Left ventricle myocardium inferior (tissue), 1 donor: ENCODE measurements at regions not wholly inside any gene's neighbourhood (a gene's known extent, or its start where the extent isn't known, plus 50 kb on each side); places are given as distances from the start of the nearest gene placed in this dataset.

Experiments
- DNase-seq: peaks from one replicate; pipeline ENCODE4 v3.0.0-alpha.2; 2020
- H3K27ac ChIP-seq: fragments of 200-600 bp; replicated peaks from 2 replicates; pipeline ENCODE4 v1.8.0; 2021
- H3K27me3 ChIP-seq: fragments of 200-600 bp; 2 replicates; pipeline ENCODE4 v1.8.0; 2021; ENCODE audit warnings: low read depth
- H3K36me3 ChIP-seq: fragments of 200-600 bp; 2 replicates; pipeline ENCODE4 v1.8.0; 2021
- H3K4me1 ChIP-seq: fragments of 200-600 bp; 2 replicates; pipeline ENCODE4 v1.8.0; 2021
- H3K4me3 ChIP-seq: fragments of 200-600 bp; 2 replicates; pipeline ENCODE4 v1.8.0; 2021; ENCODE audit warnings: mild to moderate bottlenecking, moderate library complexity
- H3K9me3 ChIP-seq: fragments of 200-600 bp; replicated peaks from 2 replicates; pipeline ENCODE4 v1.8.0; 2021
- intact Hi-C: fragments of 100-400 bp; cut with micrococcal nuclease; formaldehyde crosslinking; loops from one replicate; pipeline ENCODE4 v1.11.0; 2022
- TF ChIP-seq, protein P1 (sequence below): fragments of 200-600 bp; IDR thresholded peaks from 2 replicates; pipeline ENCODE4 v1.8.0; 2021; ENCODE audit warnings: antibody characterized with exemption, mild to moderate bottlenecking, borderline replicate concordance
- donor health status: DM: no; HTN: yes; CAD: no; lungs with severe emphysema.

DNA sequence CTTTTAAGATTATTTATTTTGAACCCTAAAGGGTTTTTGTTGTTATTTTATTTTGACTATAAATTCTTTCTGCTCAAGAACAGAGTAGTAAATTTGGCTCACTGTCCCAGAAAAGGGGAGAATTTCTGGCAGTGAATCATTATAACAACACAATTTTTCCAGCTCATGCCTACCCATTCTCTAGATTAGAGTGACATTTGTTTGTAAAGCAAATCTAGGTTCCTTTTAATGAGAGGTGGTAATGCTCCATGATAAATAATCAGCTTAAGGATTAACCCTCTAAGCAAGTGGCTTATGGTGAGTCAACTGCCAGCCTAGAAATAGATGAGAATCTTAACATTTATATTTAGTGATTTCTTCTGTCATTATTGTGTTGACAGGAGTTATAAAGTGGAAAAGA is 409.2 kb downstream of the NFIB start:
- no peak overlapping the region for H3K4me3 ChIP-seq
- no peak for DNase-seq
- TF ChIP-seq, protein P1, sequence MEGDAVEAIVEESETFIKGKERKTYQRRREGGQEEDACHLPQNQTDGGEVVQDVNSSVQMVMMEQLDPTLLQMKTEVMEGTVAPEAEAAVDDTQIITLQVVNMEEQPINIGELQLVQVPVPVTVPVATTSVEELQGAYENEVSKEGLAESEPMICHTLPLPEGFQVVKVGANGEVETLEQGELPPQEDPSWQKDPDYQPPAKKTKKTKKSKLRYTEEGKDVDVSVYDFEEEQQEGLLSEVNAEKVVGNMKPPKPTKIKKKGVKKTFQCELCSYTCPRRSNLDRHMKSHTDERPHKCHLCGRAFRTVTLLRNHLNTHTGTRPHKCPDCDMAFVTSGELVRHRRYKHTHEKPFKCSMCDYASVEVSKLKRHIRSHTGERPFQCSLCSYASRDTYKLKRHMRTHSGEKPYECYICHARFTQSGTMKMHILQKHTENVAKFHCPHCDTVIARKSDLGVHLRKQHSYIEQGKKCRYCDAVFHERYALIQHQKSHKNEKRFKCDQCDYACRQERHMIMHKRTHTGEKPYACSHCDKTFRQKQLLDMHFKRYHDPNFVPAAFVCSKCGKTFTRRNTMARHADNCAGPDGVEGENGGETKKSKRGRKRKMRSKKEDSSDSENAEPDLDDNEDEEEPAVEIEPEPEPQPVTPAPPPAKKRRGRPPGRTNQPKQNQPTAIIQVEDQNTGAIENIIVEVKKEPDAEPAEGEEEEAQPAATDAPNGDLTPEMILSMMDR = no peak
- peaks cover 18% of the 10 kb centered on the region for H3K9me3 ChIP-seq
- intact Hi-C loops = no loop called here
- H3K4me1 ChIP-seq = peaks cover 31% of the 10 kb centered on the region
- H3K27me3 ChIP-seq = no peaks in the 10 kb centered on the region
- no peaks in the 10 kb centered on the region for H3K36me3 ChIP-seq
- H3K27ac ChIP-seq = peak overlapping the region; percentile 42

DNA sequence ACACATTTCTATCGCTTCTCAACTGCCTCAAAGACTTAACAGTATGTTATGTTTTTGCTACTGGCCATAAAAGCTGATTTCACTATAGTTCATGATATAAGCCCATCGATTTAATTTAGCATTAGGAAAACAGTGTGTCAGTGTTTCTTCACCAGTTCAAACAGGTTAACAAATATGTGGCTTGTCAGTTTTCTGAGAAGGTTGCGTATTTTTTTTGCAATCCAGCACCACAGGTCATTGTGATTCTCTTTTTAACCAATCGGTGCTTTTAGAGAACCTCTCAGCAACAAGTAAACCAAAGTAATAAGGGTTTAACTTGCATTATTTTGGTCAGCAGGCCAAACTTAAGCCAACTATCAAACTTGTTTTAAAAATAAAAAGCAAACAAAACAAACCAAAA is 409.6 kb downstream of the NFIB start:
- Histone ChIP-seq H3K9me3 (peaks cover 18% of the 10 kb centered on the region), H3K36me3 (no peaks in the 10 kb centered on the region), H3K27ac (peak overlapping the region; percentile 42), H3K4me1 (peaks cover 36% of the 10 kb centered on the region), H3K4me3 (no peak overlapping the region), H3K27me3 (no peaks in the 10 kb centered on the region)
- TF ChIP-seq, protein P1 = no peak
- DNase-seq = no peak
- intact Hi-C loops = no loop called here

DNA sequence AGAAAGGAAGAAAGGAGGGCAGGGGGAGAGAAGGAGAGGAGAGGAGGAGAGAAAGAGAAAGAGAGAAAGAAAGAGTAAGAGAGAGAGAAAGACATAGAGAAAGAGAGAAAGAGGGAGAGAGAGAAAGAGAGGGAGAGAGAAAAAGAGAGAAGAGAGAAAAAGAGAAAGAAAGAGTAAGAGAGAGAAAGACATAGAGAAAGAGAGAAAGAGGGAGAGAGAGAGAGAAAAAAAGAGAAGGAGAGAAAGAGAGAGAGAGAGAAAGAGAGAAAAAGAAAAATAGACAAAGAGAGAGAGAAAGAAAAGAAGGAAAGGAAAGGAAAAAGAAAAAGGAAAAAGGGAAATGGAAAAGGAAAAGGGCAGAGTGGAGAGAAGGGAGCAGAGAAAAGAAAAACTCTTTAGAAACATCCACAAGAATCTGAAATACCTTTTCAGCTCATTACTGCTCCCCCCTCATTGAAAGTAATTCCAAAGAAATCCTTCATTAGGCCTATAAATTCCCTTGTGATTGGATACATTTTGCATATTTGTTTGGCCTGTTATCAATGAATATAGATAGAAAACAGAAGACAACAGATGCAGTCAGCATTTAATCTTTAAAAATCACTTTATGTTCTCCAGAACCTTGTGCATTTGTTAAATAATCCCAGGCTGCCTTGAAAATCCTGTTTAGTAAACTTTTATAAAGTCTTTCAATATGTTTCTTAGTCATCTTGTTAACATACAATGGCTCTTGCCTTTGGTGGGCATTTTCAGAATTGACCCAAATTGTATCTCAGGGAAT is 411.5 kb downstream of the NFIB start:
- TF ChIP-seq, protein P1 = no peak
- Histone ChIP-seq H3K27me3 (no peaks in the 10 kb centered on the region), H3K4me1 (peaks cover 54% of the 10 kb centered on the region), H3K9me3 (peaks cover 13% of the 10 kb centered on the region), H3K36me3 (no peaks in the 10 kb centered on the region), H3K4me3 (no peak overlapping the region), H3K27ac (peak overlapping the region; percentile 83)
- intact Hi-C loops = no loop called here
- no peak for DNase-seq

DNA sequence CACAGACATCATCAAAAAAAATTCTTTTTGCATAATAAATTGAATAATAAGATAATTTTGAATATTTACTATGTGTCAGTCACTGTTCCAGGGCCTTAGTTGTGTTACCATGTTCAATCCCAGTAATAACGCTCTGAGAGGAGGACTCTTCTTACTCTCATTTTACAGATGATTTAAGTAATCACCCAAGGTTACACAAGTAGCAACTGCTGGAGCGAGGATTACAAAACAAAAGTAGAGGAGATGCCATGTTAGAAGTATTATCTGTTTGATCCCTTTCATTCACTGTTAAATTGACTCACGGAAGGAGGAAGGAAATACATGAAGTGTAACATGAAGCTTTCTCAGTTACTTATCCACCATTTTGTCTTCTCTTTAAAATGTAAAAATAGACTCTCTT is 412.8 kb downstream of the NFIB start:
- intact Hi-C loops = no loop called here
- Histone ChIP-seq H3K27me3 (no peaks in the 10 kb centered on the region), H3K4me1 (peaks cover 66% of the 10 kb centered on the region), H3K36me3 (no peaks in the 10 kb centered on the region), H3K9me3 (peaks cover 2% of the 10 kb centered on the region), H3K4me3 (no peak overlapping the region), H3K27ac (peak overlapping the region; percentile 83)
- TF ChIP-seq, protein P1 = no peak
- DNase-seq = no peak

DNA sequence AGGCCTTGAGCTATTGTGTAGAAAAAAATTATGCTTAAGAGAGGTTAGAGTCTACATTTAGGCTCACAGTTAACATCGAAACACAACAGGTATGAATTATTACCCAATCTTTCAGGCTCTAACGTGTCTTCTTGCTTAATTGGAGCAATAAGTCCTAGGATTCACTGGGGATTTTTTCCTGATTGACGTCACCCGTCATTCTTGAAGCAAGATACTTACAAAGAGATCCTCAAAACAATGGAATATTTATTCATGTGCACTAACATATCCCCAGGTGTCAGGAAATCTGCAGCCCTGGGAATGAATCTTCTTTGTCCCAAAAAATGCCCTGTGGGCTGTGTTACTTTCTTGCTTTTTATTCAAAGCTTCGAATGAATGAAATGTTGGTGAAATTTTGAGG is 413.5 kb downstream of the NFIB start:
- TF ChIP-seq, protein P1 = no peak
- H3K27ac ChIP-seq = peak overlapping the region; percentile 83
- H3K27me3 ChIP-seq = no peaks in the 10 kb centered on the region
- no peak for DNase-seq
- H3K4me1 ChIP-seq = peaks cover 73% of the 10 kb centered on the region
- intact Hi-C loops = no loop called here
- H3K4me3 ChIP-seq = no peak overlapping the region
- H3K9me3 ChIP-seq = no peaks in the 10 kb centered on the region
- no peaks in the 10 kb centered on the region for H3K36me3 ChIP-seq
